ENCODE measurements at regions not wholly inside any gene's neighbourhood (a gene's known extent, or its start where the extent isn't known, plus 50 kb on each side); places are given as distances from the start of the nearest gene placed in this dataset.
A peak's percentile ranks its signal among the peaks of the same experiment; 100 is the strongest.
"Not testable (repeated sequence)": the region's sequence is repeated elsewhere in the genome, so short reads cannot be mapped to it uniquely, and the experiment has no call there.

DNA sequence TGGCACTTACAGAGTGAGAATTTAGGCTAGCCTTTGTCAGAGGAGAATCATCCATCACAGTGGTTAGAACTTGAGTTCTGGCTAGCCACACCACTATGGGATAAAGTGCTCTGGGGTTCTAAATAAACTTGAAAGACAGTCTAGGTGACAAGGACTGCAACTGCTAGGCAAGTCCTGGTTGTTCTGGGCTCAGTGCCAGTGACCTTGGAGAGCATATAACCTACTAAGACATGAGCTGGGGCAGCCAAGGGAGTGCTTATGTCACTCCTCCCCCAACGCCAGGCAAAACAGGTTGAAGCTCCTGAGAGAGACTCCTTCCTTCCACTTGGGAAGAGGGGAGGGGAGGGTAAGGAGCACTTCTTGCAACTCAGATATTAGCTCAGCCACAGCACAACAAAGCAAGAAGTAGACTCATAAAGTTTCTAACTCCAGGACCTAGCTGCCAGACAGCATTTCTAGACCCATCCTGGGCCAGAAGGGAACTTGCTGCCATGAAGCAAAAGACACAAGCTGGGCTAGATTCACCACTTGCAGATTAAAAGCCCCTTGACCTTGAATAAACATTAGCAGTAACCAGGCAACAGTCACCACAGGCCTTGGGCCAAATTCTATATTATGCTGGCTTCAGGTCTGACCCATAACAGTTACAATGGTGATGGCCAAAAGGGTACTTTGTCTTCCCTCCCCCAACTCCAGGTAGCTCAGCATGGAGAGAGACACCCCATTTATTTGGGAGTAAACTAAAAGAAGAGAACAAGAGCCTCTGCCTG lies 963.7 kb downstream of the PLOD2 start:
- DNase-seq: no peak

DNA sequence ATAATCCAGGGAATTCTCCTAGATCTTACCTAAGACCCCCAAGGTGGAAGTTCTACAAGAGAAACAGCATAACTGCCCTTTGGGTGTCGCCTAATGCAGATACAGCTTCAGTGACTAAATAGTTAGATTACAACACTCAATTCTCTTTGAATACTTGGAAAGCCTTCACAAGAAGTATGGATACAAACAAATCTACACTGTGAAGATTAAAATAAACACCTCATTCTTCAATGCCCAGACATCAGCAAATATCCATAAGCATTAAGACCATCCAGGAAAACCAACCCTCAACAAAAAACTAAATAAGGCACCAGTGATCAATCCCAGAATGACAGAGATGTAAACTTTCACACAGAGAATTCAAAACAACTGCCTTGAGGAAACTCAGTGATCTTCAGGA lies 963.2 kb downstream of the PLOD2 start:
- no peak for DNase-seq

DNA sequence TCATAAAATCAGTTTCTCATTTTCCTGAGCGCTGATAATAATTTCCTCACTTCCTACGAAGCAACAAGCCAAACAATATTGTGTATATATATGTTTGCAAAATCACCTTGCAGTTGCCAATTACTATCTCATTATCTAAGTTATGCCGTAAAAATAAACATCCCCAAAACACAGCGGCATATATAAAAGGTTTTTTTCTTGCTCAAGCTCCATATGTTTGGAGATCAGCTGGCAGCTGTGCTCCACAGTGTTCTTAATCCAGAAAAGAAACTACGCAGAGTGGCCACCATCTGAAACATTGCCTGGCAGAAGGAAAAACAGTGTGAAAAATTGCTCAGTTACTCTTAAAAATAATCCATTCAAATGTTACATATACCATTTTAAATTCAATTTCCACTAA lies 951.4 kb downstream of the PLOD2 start:
- DNase-seq: no peak

DNA sequence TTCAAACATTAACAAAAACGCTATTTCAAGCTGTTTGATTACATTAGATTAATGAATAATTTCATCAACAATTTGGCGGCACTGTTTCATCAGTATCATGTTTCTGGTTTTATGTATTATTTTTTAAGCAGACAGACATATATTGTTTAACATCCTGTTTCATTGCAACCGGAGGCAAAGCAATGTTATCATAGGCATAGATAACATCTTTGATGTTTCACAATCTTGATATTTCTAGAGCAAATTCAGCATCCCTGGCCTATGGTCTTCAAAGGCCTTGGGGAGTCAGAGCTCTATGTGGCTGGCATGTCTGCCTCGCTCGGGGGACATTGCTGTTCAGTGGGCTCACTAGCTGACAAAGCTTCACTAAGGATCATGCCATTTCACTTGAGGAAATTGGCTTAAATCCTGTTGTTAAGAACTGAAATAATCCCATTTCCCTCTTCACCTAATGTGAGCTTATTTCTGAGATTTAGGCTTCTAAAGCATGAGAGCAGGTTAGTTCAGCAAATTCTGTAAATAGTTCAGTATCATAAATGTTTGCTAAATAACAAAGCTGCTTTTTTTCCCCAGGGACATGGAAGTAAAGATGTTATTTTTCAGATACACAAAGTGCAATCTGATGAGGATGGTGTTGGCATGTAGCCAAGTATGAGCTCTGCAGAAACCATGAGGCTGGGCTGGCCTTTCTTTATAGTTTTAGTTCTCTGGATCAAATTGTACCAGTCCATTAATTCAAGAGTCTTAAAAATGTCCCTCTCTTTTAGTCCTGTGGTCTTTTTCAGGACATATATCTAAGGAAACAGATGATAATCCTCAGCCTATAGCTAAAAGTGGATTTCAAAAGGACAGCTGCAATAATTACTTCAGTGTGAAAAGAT lies 941.4 kb downstream of the PLOD2 start:
- DNase-seq: peak; percentile 3

DNA sequence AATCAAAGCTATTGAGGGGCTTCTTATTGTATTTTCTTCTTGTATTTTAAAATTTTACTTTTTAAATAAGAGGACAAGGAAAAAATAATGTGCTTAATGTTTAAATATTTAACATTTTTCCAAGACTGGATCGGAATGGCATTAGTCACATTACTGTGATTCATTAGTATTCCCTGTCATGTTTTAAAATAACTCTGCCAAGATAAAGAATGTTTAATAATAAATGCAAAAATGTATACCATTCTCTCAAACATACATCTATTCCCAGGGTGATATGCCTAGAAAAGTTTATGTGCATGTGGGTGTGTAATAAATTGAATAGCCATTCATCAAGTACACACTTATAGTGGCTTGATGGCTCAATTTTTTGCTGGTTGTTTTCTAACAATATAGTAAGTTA lies 936.1 kb downstream of the PLOD2 start:
- DNase-seq: no peak

DNA sequence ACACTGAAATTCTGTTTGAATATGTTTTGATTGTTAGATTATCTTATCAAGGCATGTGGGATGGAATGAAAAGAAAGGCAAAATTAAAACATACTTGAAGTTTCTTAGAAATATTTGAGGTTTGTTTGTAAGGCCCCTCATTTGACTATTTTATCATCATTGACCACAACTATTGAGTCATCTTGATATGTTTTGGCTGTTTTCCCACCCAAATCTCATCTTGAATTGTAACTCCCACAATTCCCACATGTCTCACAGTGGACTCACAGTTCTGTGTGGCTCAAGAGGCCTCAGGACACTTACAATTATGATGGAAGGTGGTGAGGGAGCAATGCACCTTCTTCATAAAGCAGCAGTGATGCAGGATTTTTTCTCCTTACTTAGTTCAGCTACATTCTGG lies 917.1 kb downstream of the PLOD2 start:
- no peak for DNase-seq

DNA sequence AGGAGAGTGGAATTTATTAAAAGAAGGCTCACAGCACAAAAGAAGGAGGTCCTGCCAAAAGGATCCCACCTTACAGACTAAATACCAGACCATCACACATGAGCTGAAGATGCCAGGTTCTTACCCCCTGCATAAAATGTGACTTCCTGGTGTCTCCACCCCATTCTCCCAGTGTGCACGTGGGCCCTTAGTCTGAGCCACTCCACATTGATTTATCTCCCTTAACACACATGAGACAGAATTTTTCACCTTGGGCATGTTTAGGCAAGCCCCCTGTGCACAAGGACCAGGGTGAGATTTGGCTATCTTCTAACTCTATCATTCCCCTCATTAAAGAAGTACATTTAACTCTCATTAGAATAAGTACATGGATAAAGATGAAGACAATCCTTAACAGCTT lies 916.7 kb downstream of the PLOD2 start:
- no peak for DNase-seq

DNA sequence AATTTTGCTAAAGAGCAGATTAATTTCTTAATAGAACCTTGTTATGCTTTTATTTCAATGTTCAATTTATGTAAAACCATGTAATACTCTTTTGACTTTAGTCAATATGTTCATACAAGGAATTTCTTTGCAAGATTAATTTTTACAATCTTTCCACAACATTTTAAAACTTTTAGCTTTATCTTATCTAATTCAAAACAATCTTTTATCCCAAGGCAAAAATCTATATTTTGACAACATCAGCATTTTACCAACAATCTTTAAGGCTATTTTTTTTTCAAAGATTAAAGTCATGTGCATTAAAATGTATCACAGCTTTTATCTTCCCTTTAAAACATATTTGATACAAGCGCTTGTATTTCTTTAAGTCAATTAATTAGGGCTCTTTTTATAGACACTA lies 914.7 kb downstream of the PLOD2 start:
- DNase-seq: no peak

DNA sequence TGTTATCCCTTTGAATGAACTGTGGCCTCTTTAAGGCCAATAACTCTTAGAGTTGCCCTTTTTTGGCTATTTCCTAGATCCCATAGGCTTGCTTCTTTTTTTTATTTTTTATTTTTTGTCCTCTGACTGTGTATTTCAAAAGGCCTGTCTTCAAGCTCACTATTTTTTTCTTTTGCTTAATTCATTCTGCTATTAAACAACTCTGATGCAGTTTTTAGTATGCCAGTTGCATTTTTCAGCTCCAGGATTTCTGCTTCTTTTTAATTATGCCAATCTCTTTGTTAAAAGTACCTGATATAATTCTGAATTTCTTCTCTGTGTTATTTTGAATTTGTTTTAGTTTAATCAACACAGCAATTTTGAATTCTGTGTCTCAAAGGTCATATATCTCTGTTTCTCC lies 912.1 kb downstream of the PLOD2 start:
- DNase-seq: no peak

DNA sequence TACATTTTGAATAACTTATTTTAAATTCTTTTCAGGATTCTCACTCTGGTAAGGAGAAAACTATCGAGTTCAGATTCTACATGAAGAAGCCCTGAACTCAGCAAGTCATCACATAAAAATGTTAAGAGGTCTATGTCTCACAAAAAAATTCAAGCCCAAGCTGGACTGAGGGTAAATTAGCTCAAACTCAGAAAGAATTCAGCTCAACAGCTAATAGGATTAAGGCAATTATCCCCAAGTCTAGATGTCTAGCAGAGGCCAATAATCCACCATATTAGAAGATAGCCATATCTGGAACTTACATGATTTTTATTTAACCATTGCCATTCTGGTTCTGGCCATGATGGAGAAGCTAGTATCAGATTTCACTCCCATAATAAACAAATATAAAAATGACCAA lies 909.7 kb downstream of the PLOD2 start:
- no peak for DNase-seq

DNA sequence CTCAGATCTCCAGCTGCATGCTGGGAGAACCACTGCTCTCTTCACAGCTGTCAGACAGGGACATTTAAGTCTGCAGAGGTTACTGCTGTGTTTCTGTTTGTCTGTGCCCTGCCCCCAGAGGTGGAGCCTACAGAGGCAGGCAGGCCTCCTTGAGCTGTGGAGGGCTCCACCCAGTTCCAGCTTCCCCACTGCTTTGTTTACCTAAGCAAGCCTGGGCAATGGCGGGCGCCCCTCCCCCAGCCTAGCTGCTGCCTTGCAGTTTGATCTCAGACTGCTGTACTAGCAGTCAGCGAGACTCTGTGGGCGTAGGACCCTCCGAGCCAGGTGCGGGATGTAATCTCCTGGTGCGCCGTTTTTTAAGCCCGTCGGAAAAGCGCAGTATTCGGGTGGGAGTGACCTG lies 903.0 kb downstream of the PLOD2 start:
- DNase-seq: not testable (repeated sequence)

DNA sequence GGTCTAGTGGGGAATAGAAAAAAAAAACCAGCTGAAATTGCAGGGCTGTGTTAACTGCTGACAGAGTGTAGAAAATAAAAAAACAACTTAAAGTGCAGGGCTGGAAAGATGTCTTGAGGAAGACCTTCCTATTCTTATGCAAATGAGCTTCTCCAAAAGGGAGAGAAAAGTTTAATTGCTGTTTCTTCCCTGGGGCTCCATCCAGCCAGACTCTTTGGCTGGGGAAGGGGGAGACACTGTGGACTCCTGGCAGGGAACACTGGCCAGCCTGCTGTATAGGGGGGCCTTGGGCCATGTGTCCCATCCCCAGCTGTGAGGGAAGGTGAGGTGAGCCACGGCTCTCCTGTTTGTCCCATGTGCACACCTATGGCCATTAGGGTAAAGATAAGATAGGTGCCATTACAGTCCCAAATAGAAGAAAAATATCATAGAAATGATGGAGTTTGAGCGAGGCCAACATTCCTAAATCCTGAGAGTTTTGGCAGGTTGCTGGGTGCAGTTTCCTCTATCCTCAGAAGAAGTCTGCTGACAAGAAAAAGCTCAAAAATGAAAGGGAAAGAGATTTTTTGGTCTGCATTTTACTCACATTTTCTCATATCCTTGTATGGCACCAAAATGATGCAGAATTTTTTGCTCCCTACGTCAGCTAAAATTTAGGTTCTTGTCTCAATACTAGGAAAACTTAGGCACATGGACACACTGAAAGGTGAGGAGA lies 901.7 kb downstream of the PLOD2 start:
- no peak for DNase-seq

DNA sequence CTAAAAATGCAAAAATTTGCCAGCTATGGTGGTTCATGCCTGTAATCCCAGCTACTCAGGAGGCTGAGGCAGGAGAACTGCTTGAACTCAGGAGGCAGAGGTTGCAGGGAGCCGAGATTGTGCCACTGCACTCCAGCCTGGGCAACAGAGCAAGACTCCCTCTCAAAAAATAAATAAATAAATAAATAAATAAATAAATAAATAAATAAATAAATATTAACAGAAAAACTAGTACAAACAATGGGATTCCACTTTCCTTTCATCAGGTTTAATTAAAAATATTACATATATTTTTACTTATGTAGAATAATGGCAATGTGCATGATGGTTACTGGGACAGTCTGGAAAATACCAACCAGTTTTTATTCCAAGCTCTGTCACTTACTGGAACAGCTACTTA lies 897.5 kb downstream of the PLOD2 start:
- DNase-seq: not testable (repeated sequence)

DNA sequence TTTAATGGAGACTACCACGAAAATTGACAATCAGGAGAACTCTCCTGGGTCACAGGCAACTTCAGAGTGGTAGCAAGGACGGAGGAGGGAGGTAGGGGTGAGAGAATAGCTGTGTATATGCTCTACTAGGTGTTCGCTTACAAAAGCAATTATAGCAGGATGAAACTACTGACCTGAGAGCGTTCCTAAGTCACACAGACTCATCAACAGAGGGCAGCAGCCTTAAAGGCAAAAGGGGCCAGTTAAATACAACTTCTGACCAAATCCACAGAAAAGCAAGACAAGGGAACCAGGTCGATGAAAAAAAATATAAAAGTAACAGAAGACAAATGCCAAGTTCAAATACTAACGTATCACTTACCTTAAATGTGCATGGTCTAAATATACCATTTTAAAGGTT lies 894.6 kb downstream of the PLOD2 start:
- no peak for DNase-seq

DNA sequence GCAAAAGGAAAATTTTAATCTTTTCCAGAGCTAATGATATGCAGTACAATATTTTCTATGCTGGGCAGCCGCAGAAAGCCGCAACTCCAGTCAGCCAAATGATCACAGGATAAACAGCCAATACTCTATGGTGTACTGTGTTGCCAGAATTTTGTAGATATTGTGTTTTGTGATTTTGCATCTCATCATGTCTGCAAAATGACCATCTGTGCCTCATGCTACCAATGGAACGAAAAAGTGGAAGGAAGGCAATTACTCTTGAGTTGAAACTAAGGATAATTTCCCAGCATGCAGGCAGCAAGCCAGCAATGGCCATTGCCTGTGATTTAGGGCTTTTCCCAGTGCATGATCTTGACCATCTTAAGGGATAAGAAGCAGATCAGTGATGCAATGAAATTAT lies 891.9 kb downstream of the PLOD2 start:
- DNase-seq: no peak

DNA sequence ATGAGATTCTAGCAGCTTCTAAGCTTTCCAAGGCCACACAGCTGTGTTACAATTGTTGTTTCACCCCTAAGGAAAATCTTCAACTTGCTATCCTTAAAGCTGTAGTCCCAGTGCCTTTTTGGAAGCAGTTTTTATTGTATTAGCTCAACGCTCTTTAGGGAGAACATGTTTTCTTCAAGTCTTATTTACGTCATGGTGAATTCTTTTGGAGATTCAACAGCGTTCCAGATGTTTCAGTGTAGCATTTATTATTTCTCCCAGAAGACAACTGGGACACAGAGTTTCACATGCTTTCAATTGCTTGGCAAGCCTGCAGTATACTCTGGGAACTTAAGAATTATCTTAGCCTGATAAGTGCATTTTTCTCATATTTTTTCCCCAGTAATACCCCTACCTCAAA lies 888.3 kb downstream of the PLOD2 start:
- no peak for DNase-seq

DNA sequence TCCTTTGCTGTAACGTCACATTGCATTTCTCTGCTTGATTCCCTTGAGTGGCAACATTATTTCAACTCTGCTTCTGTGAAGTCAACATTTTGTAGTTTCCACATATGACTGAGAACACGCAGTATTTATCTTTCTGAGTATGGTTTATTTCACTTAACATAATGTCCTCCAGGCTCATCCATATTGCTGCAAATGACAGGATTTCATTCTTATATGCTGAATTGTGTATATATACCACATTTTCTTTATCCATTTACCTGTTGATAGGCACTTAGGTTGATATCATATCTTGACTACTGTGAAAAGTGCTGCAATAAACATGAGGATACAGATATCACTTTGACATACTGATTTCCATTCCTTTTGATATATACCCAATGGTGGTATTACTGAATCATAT lies 878.5 kb downstream of the PLOD2 start:
- DNase-seq: no peak

DNA sequence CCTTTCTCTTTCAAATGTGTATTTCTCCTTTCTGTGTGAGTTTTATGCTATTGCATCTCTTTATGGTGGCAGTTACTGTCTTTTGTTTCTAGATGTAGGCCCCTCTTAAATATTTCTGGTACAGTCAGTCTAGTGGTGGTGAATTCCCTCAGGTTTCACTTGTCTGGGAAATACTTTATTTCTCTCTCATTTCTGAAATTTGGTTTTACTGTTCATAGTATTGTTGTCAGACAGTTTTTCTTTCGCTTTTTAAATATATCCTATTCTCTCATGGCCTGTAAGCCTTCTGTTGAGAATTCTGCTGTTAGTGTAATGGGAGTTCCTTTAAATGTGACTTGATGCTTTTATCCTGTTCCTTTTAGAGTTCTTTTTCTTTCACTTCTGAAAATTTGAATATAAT lies 874.0 kb downstream of the PLOD2 start:
- no peak for DNase-seq

DNA sequence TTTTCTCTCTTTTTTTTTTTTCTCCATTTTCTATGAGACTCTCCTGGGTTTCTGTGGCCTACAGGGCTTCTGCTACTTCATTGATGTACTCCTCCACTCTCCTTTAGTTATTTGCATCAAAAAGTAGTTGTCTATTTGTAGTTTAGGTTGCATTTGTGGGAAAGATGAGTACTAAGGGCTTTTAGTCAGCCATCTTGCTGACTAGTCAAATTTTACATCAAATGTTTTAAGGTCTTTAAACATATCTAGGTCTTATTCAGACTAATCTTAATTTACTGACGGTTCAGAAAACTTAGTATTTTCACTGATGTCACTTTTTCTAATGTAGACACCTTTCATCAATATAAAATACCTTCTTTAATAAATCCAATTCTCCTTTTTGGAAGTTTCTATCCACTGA lies 871.0 kb downstream of the PLOD2 start:
- DNase-seq: no peak

DNA sequence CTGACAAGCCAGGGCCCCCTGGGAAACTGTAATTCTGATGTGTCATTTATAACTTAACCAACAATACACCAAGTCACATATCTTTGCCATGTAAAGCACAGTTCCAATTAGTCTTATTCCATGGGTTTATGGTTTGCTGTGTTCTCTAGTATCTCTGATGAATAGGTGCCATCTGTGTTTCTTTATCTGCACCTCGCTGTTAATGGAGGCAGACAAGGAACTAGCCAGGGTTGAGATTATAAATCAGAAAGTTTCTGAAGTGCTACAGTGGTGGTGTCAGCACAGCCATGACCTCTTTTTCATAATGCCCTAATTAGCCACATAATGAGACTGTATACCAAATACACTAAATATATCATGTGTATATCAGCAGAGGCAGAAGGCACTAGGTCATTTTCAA lies 866.4 kb downstream of the PLOD2 start:
- no peak for DNase-seq

DNA sequence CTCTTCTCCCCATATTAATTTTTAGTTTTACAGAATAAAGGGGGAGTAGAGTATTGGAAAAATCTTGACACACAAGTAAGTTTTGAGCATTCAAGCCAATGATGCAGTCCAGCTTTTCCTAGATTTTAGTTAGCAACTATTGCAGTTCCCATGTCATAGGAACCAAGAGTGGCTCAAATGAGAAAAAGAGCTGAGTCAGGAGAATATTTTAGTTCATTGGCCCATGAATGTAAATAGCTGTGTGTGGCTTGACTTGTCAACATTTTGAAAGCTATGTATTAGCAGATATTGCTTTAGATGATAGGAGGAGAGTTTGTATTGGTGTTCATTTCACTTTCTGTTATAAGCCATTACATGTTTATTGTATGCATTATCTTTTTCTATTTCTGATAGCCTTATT lies 853.7 kb downstream of the PLOD2 start:
- DNase-seq: no peak

DNA sequence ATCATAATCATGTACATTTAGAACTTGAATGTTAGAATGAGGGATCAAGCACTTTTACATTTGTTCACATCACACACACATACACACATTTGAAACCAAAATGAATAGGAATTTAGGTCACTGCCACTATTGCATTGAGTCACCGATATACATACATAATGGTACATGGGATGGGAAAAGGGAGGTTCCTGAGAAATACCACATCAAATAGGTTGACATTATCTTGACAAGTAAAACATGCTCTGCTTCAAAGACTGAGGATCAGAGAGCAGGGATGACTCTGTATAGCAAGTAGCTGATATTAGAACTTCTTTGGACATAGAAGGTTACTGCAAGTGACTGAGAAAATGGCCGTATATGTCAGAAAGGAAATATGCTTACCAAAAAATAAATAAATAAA lies 847.2 kb downstream of the PLOD2 start:
- no peak for DNase-seq

DNA sequence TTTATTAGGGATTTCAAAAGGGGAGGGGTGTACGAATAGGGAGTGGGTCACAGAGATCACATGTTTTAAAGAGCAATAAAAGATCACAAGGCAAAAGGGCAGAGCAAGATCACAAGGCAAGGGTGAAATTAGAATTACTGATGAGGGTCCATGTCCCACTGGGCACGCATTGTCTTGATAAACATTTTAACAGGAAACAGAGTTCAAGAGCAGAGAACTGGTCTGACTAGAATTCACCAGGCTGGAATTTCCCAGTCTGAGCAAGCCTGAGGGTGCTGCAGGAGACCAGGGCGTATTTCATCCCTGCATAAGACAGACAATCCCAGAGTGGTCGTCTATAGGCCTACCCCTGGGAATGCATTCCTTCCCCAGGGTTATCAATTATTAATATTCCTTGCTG lies 844.7 kb downstream of the PLOD2 start:
- DNase-seq: not testable (repeated sequence)

DNA sequence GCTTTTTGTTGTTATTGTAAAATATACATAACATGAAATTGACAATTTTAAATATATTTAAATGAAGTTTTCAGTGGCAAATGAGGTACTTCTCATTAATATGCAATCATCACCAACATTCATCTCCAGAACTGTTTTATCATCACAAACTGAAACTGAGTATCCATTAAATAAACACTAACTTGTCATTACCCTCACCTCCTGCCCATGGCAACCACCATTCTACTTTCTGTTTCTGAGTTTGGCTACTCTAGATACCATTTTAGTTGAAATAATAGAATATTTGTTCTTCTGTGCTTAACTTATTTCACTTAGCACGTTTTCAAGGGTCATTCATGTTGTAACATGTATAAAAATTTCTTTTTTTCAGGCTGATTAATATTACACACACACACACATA lies 834.3 kb downstream of the PLOD2 start:
- DNase-seq: no peak
